BJ (cell line): ENCODE measurements at regions not wholly inside any gene's neighbourhood (a gene's known extent, or its start where the extent isn't known, plus 50 kb on each side); places are given as distances from the start of the nearest gene placed in this dataset.
"Not testable (repeated sequence)": the region's sequence is repeated elsewhere in the genome, so short reads cannot be mapped to it uniquely, and the experiment has no call there.

Source experiments
- CTCF ChIA-PET: fragments of 350-600 bp; formaldehyde crosslinking; extraction: SDS; loops from one replicate; lab custom pipeline; 2021; ENCODE audit warnings: antibody characterized with exemption, inconsistent platforms; lab: Yijun Ruan, JAX
- POLR2A ChIA-PET: fragments of 300-600 bp; sonication (Branson Sonifier 250); formaldehyde crosslinking; extraction: SDS; loops from one replicate; lab custom pipeline; 2021; ENCODE audit warnings: antibody characterized with exemption; lab: Charles Lee
- DNase-seq: peaks from one replicate; pipeline ENCODE4 v3.0.0-alpha.2; 2011; ENCODE audit warnings: low read depth
- H3K27me3 ChIP-seq: 2 replicates; pipeline ENCODE4 v1.6.0; 2011; ENCODE audit warnings: low read length; ENCODE audit not compliant: control insufficient read depth, insufficient read depth
- H3K36me3 ChIP-seq: 2 replicates; pipeline ENCODE4 v1.5.1; 2011; ENCODE audit warnings: low read length; ENCODE audit not compliant: control insufficient read depth, insufficient read depth
- H3K4me3 ChIP-seq: 2 replicates; pipeline ENCODE4 v1.5.1; 2011; ENCODE audit warnings: low read depth, mild to moderate bottlenecking, control low read depth, low read length
- TF ChIP-seq, protein P1 (sequence below): IDR thresholded peaks from 2 replicates; pipeline ENCODE4 v1.5.1; 2011; ENCODE audit warnings: low read depth, mild to moderate bottlenecking, control low read depth, inconsistent platforms, low read length, moderate library complexity; ENCODE audit not compliant: insufficient read depth

DNA sequence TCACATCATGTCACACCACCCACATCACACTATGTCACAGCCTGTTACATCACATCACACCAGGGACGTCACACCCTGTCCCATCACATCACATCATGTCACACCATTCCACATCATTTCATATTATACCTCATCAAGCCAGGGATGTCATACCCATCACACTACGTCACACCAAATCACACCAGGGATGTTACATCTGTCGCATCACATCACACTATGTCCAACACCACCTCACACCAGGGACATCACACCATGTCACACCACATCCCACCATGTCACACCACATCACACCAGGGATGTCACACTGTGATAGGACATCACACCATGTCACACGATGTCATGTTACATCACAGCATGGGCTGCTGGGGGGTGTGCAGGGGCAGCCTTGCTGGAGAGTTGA, 110.6 kb downstream of the TMEM121 start:
- TF ChIP-seq, protein P1, sequence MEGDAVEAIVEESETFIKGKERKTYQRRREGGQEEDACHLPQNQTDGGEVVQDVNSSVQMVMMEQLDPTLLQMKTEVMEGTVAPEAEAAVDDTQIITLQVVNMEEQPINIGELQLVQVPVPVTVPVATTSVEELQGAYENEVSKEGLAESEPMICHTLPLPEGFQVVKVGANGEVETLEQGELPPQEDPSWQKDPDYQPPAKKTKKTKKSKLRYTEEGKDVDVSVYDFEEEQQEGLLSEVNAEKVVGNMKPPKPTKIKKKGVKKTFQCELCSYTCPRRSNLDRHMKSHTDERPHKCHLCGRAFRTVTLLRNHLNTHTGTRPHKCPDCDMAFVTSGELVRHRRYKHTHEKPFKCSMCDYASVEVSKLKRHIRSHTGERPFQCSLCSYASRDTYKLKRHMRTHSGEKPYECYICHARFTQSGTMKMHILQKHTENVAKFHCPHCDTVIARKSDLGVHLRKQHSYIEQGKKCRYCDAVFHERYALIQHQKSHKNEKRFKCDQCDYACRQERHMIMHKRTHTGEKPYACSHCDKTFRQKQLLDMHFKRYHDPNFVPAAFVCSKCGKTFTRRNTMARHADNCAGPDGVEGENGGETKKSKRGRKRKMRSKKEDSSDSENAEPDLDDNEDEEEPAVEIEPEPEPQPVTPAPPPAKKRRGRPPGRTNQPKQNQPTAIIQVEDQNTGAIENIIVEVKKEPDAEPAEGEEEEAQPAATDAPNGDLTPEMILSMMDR = no peak
- CTCF ChIA-PET = no interaction called here
- Histone ChIP-seq H3K36me3 (no peaks in the 10 kb centered on the region), H3K27me3 (no peaks in the 10 kb centered on the region), H3K4me3 (no peak overlapping the region)
- POLR2A ChIA-PET = no interaction called here
- DNase-seq = no peak

DNA sequence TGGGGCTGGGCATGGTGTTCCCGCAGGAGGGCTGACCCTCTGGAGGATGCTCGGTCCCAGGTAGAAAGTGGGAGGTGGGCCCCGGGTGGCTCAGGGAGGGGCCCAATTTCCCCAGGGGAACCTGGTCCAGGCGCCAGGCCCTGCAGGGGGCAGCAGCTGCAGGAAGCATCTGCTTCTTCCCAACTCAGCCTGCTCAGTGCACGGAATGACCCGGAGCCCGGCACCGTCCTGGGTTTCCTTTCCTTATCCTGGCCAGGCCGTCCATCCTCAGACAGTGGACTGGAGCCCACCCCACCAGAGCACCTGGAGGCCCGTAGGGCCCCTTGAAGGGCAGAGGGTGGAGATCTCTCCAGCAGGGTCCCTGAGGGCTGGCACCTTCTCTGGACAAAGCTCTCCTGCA, 111.0 kb downstream of the TMEM121 start:
- CTCF ChIA-PET, H3K4me3 ChIP-seq, H3K36me3 ChIP-seq, POLR2A ChIA-PET, H3K27me3 ChIP-seq, DNase-seq: not testable (repeated sequence)

DNA sequence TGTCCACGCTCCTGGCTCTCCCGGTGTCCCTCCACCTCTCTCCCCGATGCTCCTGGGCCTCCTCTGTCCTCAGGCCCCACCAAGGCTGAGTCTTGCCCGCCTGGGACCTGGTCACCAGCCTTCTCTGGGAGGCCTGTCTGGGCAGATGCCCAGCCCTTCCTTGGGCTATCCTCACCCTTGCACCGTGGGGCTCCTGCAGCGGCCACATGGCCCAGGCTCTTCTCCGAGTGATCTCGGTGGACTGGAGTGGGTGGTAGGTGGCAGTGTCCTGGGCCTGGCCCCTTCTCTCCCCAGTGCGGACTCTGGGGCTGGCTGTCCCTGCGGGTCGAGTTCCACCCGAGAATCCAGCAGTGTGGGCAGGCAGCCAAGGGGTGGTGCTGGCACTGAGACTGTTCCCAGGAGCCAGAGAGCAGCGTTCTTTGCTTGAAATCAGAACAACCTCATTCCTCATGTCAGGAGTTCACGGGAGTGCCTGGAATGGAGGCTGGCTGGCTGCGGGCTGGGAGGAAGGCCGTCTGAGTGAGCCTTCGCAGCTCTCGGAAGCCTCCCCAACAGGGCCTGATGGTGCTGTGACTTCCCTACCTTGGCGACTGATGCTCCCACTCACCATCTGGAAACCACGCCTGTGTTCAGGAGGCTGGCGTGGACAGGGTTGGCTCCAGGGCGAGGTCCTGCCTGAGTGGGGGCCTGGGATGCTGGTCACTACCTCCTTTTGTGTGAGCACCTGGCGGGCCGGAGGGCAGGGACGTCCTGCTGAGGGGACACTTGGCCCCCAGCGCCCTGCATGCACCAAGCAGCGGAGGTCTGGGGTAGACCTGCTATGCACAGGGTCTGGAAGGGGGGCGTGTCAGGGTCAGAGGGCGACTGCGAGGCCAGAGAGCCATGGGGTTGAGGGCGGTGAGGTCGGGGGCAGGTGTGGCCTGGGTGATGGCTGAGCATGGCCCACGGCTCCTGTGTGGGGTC, 113.9 kb downstream of the TMEM121 start:
- H3K36me3 ChIP-seq, H3K27me3 ChIP-seq, H3K4me3 ChIP-seq, DNase-seq, CTCF ChIA-PET, POLR2A ChIA-PET: not testable (repeated sequence)

DNA sequence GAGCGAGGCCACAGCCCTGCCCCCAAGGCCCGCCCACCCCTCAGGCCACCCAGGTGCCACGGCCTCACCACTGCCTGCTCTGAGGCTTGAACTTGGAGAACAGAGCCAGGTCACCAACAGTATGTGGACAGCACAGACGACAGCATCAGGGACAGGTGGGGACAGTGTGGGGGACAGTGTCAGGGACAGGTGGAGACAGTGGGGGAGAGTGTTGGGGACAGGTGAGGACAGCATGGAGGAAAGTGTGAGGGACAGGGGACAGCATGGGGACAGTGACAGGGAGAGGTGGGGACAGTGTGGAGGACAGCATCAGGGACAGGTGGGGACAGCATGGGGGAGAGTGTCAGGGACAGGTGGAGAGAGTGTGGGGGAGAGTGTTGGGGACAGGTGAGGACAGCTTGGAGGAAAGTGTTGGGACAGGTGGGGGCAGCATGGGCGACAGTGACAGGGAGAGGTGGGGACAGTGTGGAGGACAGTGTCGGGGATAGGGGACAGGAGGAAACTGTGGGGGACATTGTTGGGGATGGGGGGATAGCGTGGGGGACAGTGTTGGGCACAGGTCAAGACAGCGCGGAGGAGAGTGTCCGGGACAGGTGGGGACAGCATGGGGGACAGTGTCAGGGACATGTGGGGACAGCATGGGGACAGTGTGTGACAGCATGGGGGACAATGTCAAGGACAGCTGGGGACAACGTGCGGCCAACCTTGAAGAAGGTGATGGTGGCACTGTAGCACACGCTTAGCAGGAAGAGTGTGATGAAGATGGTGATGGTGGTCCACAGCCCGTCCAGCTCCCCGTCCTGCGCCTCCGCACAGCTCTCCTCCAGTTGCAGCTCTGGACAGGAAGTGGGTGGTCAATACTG, 114.9 kb downstream of the TMEM121 start:
- TF ChIP-seq, protein P1 = no peak
- POLR2A ChIA-PET = no interaction called here
- no peaks in the 10 kb centered on the region for H3K36me3 ChIP-seq
- CTCF ChIA-PET = no interaction called here
- H3K27me3 ChIP-seq = no peaks in the 10 kb centered on the region
- H3K4me3 ChIP-seq = no peak overlapping the region
- no peak for DNase-seq

DNA sequence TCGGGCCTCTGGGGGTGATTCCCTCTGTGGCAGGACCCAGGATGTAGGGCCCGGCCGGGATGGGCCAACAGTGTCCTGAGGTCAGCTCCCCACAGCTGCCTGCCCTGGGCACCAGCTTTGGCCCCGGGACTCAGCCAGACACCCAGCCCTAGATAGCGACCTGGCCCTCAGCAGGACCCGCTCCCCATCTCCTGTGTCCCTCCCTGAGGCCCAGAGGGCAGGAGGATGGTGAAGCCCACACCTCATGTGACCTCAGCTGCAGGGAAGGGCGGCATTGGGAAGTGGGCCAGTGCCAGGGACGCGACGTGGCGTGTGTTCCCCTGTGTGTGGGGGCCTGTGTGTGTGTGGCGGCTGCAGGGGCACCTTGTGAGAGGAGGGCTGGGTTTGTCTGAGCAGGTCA, 115.6 kb downstream of the TMEM121 start:
- H3K36me3 ChIP-seq, H3K4me3 ChIP-seq, H3K27me3 ChIP-seq, DNase-seq, CTCF ChIA-PET, POLR2A ChIA-PET: not testable (repeated sequence)

DNA sequence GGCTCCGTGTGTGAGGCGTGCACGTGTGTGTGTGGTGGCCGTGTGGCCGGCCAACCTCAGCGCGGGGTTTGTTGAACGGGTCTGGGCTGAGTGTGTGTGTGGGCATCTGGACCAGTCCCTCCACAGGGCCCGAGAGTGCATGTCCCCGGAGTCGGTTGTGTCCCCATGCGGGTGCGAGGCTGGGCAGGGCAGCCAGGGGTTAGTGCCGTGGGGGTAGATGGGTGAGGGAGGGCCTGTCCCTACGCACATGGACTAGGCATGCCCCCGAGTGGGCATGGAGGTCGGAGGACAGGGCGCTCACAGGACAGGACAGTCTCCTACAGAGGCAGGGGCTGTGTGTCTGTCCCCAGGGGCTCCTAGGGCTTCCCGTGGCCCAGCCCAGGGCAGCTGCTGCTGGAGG, 116.1 kb downstream of the TMEM121 start:
- H3K27me3 ChIP-seq, H3K4me3 ChIP-seq, H3K36me3 ChIP-seq, POLR2A ChIA-PET, DNase-seq, CTCF ChIA-PET: not testable (repeated sequence)

DNA sequence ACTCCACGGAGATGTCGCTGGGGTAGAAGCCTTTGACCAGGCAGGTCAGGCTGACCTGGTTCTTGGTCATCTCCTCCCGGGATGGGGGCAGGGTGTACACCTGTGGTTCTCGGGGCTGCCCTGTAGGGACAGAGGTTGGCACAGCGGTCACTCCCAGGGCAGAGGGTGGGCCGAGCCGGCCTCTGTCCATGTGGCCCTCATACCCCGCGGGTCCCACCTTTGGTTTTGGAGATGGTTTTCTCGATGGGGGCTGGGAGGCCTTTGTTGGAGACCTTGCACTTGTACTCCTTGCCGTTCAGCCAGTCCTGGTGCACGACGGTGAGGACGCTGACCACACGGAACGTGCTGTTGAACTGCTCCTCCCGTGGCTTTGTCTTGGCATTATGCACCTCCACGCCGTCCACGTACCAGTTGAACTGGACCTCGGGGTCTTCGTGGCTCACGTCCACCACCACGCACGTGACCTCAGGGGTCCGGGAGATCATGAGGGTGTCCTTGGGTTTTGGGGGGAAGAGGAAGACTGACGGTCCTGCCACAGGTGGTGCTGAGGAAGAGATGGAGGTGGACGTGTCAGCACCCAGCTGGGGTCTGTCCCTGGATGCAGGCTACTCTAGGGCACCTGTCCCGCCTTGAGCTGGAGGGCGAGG, 117.1 kb downstream of the TMEM121 start:
- DNase-seq, CTCF ChIA-PET, H3K36me3 ChIP-seq, H3K4me3 ChIP-seq, H3K27me3 ChIP-seq, POLR2A ChIA-PET: not testable (repeated sequence)

DNA sequence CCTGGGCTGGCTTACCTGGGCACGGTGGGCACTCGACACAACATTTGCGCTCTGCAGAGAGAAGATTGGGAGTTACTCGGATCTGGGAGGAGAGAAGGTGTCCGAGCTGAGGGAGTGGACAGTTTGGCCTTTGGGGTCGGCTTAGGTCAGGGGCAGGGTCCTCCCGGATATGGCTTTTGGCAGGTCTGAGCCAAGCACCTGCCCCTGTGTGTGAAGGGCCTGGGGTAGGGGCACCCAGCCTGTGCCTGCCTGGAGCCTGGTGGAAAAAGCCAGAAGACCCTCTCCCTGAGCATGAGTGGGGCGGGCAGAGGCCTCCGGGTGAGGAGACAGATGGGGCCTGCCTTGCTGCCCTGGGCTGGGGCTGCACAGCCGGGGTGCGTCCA, 117.7 kb downstream of the TMEM121 start:
- POLR2A ChIA-PET, H3K4me3 ChIP-seq, H3K27me3 ChIP-seq, CTCF ChIA-PET, DNase-seq, H3K36me3 ChIP-seq: not testable (repeated sequence)

DNA sequence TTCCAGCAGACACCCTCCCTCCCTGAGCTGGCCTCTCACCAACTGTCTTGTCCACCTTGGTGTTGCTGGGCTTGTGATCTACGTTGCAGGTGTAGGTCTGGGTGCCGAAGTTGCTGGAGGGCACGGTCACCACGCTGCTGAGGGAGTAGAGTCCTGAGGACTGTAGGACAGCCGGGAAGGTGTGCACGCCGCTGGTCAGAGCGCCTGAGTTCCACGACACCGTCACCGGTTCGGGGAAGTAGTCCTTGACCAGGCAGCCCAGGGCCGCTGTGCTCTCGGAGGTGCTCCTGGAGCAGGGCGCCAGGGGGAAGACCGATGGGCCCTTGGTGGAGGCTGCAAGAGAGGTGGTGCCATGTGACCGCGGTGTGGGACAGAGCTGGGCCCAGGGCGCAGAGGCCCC, 118.1 kb downstream of the TMEM121 start:
- POLR2A ChIA-PET, H3K36me3 ChIP-seq, CTCF ChIA-PET, DNase-seq, H3K4me3 ChIP-seq, H3K27me3 ChIP-seq: not testable (repeated sequence)

DNA sequence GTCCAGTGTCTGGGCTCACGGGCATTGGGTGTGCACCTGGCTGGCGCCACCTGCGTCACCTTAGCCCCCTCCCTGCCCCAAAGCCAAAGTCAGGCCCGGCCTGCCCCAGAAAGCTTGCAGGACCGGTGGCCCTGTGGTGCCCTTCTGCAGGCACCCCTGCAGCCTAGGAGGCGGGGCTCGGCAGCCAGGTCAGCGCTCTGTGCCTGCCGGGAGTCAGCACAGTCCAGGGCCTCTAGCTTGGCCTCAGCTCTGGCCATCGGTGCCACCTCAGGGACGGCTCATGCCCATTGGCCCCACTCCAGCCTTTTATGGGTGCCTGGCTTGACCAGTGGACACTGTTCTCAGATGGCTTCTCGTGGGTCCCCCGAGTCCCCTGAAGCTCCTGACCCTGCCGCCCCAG, 118.5 kb downstream of the TMEM121 start:
- CTCF ChIA-PET, H3K36me3 ChIP-seq, DNase-seq, H3K4me3 ChIP-seq, POLR2A ChIA-PET, H3K27me3 ChIP-seq: not testable (repeated sequence)
